DMS 273 (cell line): ENCODE measurements at regions not wholly inside any gene's neighbourhood (a gene's known extent, or its start where the extent isn't known, plus 50 kb on each side); places are given as distances from the start of the nearest gene placed in this dataset.

ENCODE experiments used
- DNase-seq: peaks from one replicate; lab custom pipeline; 2025; ENCODE audit not compliant: unreplicated experiment; lab: John Stamatoyannopoulos, UW

GRCh38 chr17:13736916-13737315 is 135.2 kb upstream of the HS3ST3A1 start:
- no peak for DNase-seq

GRCh38 chr17:13740686-13741085 is 139.0 kb upstream of the HS3ST3A1 start:
- DNase-seq = no peak

- no peak for DNase-seq
Measured at GRCh38 chr17:13741744-13742143, 140.0 kb upstream of the HS3ST3A1 start.

GRCh38 chr17:13743906-13744305 is 142.2 kb upstream of the HS3ST3A1 start:
- DNase-seq = no peak

- no peak for DNase-seq
Measured at GRCh38 chr17:13746404-13746803, 144.7 kb upstream of the HS3ST3A1 start.

- DNase-seq = no peak
Measured at GRCh38 chr17:13749166-13749890, 147.6 kb upstream of the HS3ST3A1 start.

GRCh38 chr17:13749891-13750235 is 148.1 kb upstream of the HS3ST3A1 start:
- no peak for DNase-seq

- DNase-seq = peak; percentile 74
Measured at GRCh38 chr17:13750816-13751793, 149.4 kb upstream of the HS3ST3A1 start.

- DNase-seq = no peak
Measured at GRCh38 chr17:13753154-13753553, 151.4 kb upstream of the HS3ST3A1 start.

GRCh38 chr17:13753771-13754170 is 152.0 kb upstream of the HS3ST3A1 start:
- DNase-seq = no peak

- no peak for DNase-seq
Measured at GRCh38 chr17:13755851-13756250, 154.1 kb upstream of the HS3ST3A1 start.

- no peak for DNase-seq
Measured at GRCh38 chr17:13756763-13757162, 155.0 kb upstream of the HS3ST3A1 start.

- no peak for DNase-seq
Measured at GRCh38 chr17:13757871-13758270, 156.1 kb upstream of the HS3ST3A1 start.

GRCh38 chr17:13759518-13760335 is 158.0 kb upstream of the HS3ST3A1 start:
- DNase-seq = no peak

- DNase-seq = no peak
Measured at GRCh38 chr17:13761038-13761603, 159.4 kb upstream of the HS3ST3A1 start.

GRCh38 chr17:13765701-13766100 is 164.0 kb upstream of the HS3ST3A1 start:
- no peak for DNase-seq

- no peak for DNase-seq
Measured at GRCh38 chr17:13770702-13771101, 169.0 kb upstream of the HS3ST3A1 start.

- no peak for DNase-seq
Measured at GRCh38 chr17:13775450-13775849, 173.7 kb upstream of the HS3ST3A1 start.

GRCh38 chr17:13776027-13776551 is 174.4 kb upstream of the HS3ST3A1 start:
- DNase-seq = peak; percentile 58

GRCh38 chr17:13777003-13777402 is 175.3 kb upstream of the HS3ST3A1 start:
- no peak for DNase-seq
